GM18499 (cell line): ENCODE measurements at regions not wholly inside any gene's neighbourhood (a gene's known extent, or its start where the extent isn't known, plus 50 kb on each side); places are given as distances from the start of the nearest gene placed in this dataset.
"Not testable (repeated sequence)": the region's sequence is repeated elsewhere in the genome, so short reads cannot be mapped to it uniquely, and the experiment has no call there.

ENCODE experiments used
- ATAC-seq: cut with Tn5 transposase; IDR thresholded peaks from one replicate; pipeline ENCODE4 v1.9.1; 2021; ENCODE audit warnings: moderate number of reproducible peaks; ENCODE audit not compliant: insufficient read depth, unreplicated experiment

- ATAC-seq = no peak
These were observed 82.8 kb upstream of the PARP8 start for GRCh38 chr5:50583621-50584020.

GRCh38 chr5:50588471-50588870 lies 78.0 kb upstream of the PARP8 start:
- ATAC-seq = not testable (repeated sequence)

- ATAC-seq = not testable (repeated sequence)
These were observed 75.8 kb upstream of the PARP8 start for GRCh38 chr5:50590444-50591189.

DNA sequence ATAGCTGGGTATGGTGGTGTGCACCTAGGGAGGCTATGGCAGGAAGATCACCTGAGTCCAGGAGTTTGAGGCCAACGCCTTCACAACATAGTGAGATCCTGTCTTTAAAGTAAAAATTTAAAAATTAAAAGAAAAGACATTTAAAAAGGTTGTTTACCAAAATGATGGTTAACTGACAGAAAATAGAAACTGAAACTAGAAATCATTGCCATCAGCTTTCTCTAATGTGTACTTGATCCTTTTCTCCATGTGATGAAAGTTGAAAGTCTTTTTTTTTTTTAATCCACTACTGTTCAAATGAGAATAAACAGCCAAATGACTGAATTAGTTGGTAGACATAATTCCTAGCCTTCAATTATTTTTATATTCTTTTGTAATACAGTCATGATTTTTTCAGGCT lies 75.1 kb upstream of the PARP8 start:
- ATAC-seq = not testable (repeated sequence)

GRCh38 chr5:50593681-50594080 lies 72.8 kb upstream of the PARP8 start:
- no peak for ATAC-seq

- no peak for ATAC-seq
These were observed 71.2 kb upstream of the PARP8 start for GRCh38 chr5:50595199-50595598.

- not testable (repeated sequence) for ATAC-seq
These were observed 64.9 kb upstream of the PARP8 start for GRCh38 chr5:50601576-50601975.

DNA sequence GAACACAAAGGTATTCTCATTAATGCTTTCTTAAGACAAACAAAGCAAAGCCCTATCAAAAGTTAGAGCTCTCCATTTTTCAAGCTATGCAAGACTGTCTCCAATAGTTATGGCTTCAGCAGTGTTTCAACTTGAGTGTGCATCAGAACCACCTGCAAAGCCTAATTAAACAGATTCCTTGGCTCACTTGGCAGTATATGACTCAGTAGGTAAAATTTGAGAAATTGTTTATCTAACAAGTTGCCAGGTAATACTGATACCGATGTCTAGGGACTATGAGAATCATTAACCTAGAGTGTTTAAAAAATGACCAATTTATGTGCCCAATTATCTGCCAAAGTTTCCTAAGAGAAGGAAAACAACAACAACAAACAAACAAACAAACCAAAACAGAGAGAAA lies 60.3 kb upstream of the PARP8 start:
- no peak for ATAC-seq

DNA sequence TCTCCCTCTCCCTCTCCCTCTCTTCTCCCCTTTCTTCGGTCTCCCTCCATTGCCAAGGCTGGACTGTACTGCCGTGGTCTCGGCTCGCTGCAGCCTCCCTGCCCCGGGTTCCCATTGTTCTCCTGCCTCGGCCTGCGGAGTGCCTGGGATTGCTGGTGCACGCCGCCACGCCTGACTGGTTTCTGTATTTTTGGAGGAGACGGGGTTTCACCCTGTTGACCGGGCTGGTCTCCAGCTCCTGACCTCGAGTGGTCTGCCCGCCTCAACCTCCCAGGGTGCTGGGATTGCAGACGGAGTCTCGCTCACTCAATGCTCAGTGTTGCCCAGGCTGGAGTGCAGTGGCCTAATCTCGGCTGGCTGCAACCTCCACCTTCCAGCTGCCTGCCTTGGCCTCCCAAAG lies 59.0 kb upstream of the PARP8 start:
- ATAC-seq = not testable (repeated sequence)

DNA sequence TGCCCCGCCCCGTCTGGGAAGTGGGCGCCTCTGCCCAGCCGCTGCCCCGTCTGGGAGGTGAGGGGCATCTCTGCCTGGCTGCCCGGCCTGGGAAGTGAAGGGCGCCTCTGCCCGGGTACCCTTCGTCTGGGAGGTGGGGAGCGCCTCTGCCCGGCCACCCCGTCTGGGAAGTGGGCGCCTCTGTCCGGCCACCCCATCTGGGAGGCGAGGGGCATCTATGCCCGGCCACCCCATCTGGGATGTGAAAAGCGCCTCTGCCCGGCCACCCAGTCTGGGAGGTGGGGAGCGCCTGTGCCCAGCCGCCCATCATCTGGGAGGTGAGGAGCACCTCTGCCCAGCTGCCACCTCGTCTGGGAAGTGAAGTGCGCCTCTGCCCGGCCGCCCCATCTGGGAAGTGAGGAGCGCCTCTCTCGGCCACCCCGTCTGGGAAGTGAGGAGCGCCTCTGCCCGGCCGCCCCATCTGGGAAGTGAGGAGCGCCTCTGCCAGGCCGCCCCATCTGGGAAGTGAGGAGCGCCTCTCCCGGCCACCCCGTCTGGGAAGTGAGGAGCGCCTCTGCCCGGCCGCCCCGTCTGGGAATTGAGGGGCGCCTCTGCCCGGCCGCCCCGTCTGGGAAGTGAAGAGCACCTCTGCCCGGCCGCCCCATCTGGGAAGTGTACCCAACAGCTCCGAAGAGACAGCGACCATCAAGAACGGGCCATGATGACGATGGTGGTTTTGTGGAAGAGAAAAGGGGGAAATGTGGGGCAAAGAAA lies 58.3 kb upstream of the PARP8 start:
- ATAC-seq = not testable (repeated sequence)

DNA sequence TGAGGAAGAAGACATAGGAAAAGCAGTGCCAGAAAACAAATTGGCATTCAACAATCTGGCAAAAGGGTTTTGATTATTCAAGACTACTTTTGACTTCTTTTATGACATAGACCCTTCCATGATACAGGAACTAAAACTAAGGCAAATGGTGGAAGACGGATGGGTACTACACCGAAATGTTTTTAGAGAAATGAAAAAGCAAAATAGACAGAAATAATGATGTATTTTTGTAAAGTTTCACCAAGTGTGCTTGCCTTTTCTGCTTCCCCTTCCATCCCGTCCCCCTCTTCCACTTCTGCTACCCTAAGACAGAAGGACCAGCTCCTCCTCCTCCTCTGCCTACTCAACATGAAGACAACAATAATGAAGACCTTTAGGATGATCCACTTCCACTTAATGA lies 53.4 kb upstream of the PARP8 start:
- ATAC-seq = not testable (repeated sequence)
